ENCODE measurements at regions not wholly inside any gene's neighbourhood (a gene's known extent, or its start where the extent isn't known, plus 50 kb on each side); places are given as distances from the start of the nearest gene placed in this dataset.

GRCh38 chr1:81714636-81715035 is 86.1 kb upstream of the ADGRL2 start:
- Histone ChIP-seq H3K4me2 (ENCODE audit: low read depth, low read length) (no peak overlapping the region), H4K20me1 (ENCODE audit: insufficient read depth, low read length) (no peaks in the 10 kb centered on the region), H3K36me3 (replicated peaks in 1 of 2; ENCODE audit: control insufficient read depth in 1 of 2, insufficient read depth in 2 of 2, low read length in 2 of 2) (no peaks in the 10 kb centered on the region), H3K9me3 (ENCODE audit: low read length) (peaks cover 16% of the 10 kb centered on the region; the same call in 1 of the 2 replicates), H3K27ac (ENCODE audit: extremely low read length, insufficient read depth, low read length) (no peak overlapping the region), H3K27me3 (ENCODE audit: control insufficient read depth in 1 of 2, insufficient read depth in 2 of 2, low read length in 2 of 2) (no peaks in the 10 kb centered on the region; a peak in 1 of 5 replicates), H3K4me1 (ENCODE audit: insufficient read depth, low read length) (no peaks in the 10 kb centered on the region), H3K79me2 (ENCODE audit: insufficient read depth, low read length) (no peaks in the 10 kb centered on the region), H3K9ac (ENCODE audit: insufficient read depth, low read depth, low read length) (no peak overlapping the region), H2AFZ (ENCODE audit: low read length) (no peak overlapping the region), H3K4me3 (replicated peaks in 1 of 3; ENCODE audit: insufficient read depth in 1 of 3, low read depth in 2 of 3, low read length in 3 of 3) (no peak overlapping the region)
- intact Hi-C loops (cut with micrococcal nuclease; ENCODE audit: unreplicated experiment): no loop called here
- ChIA-PET CTCF (ENCODE audit: low intra/inter-chr PET ratio, low total read pairs) (no interaction called here), POLR2A (no interaction called here)
- TF ChIP-seq KDM4B (CRISPR knock-in tag; IDR thresholded peaks at IDR 0.05) (no peak), FOXA1 (IDR thresholded peaks at IDR 0.05) (no peak), FOXA1 (CRISPR knock-in tag; IDR thresholded peaks at IDR 0.05) (no peak), KLF15 (CRISPR knock-in tag; IDR thresholded peaks at IDR 0.05; ENCODE audit: borderline replicate concordance) (no peak), ZBTB46 (CRISPR knock-in tag; IDR thresholded peaks at IDR 0.05; ENCODE audit: borderline replicate concordance) (no peak), ZNF543 (CRISPR knock-in tag; IDR thresholded peaks at IDR 0.05) (no peak)
- DNase-seq (ENCODE audit: low spot score) (no peak), FAIRE-seq (no peak), ATAC-seq (no peak)
- BruUV-seq (replicated peaks): no TSS peak
- in situ Hi-C loops (cut with HindIII; ENCODE audit: extremely low pct_ligation_motif_present, low pct_unique_long_range_greater_than_20kb): no loop called here

GRCh38 chr1:81712425-81712824 is 88.3 kb upstream of the ADGRL2 start:
- no TSS peak for BruUV-seq (replicated peaks)
- Histone ChIP-seq H3K27me3 (ENCODE audit: control insufficient read depth in 1 of 2, insufficient read depth in 2 of 2, low read length in 2 of 2) (no peaks in the 10 kb centered on the region; a peak in 1 of 5 replicates), H2AFZ (ENCODE audit: low read length) (no peak overlapping the region), H4K20me1 (ENCODE audit: insufficient read depth, low read length) (no peaks in the 10 kb centered on the region), H3K4me3 (replicated peaks in 1 of 3; ENCODE audit: insufficient read depth in 1 of 3, low read depth in 2 of 3, low read length in 3 of 3) (no peak overlapping the region), H3K79me2 (ENCODE audit: insufficient read depth, low read length) (no peaks in the 10 kb centered on the region), H3K9ac (ENCODE audit: insufficient read depth, low read depth, low read length) (no peak overlapping the region), H3K4me2 (ENCODE audit: low read depth, low read length) (no peak overlapping the region), H3K36me3 (replicated peaks in 1 of 2; ENCODE audit: control insufficient read depth in 1 of 2, insufficient read depth in 2 of 2, low read length in 2 of 2) (no peaks in the 10 kb centered on the region), H3K27ac (ENCODE audit: extremely low read length, insufficient read depth, low read length) (no peak overlapping the region), H3K4me1 (ENCODE audit: insufficient read depth, low read length) (no peaks in the 10 kb centered on the region), H3K9me3 (ENCODE audit: low read length) (peaks cover 22% of the 10 kb centered on the region)
- in situ Hi-C loops (cut with HindIII; ENCODE audit: extremely low pct_ligation_motif_present, low pct_unique_long_range_greater_than_20kb): no loop called here
- no peak for DNase-seq (ENCODE audit: low spot score)
- no peak for FAIRE-seq
- intact Hi-C loops (cut with micrococcal nuclease; ENCODE audit: unreplicated experiment): no loop called here
- 12% methylated on average over 3 of the region's 3 CpGs for WGBS (ENCODE audit: low lambda C conversion rate)
- no peak for ATAC-seq
- CTCF ChIA-PET (ENCODE audit: low intra/inter-chr PET ratio, low total read pairs): no interaction called here
- POLR2A ChIA-PET: no interaction called here
- TF ChIP-seq ZNF777 (CRISPR knock-in tag; IDR thresholded peaks at IDR 0.05): no peak
- no peak for TF ChIP-seq SOX13 (IDR thresholded peaks at IDR 0.05)
- no peak for TF ChIP-seq SOX13 (CRISPR knock-in tag; conservative IDR thresholded peaks at IDR 0.05 in 1 of 2, IDR thresholded peaks at IDR 0.05 in 1 of 2)
- TF ChIP-seq SOX5 (CRISPR knock-in tag; IDR thresholded peaks at IDR 0.05; ENCODE audit: borderline replicate concordance): no peak
- no peak for TF ChIP-seq ARNT2 (CRISPR knock-in tag; IDR thresholded peaks at IDR 0.05; ENCODE audit: low read depth)
- TF ChIP-seq POLR2A (IDR thresholded peaks at IDR 0.05; ENCODE audit: insufficient read depth in 1 of 2, low read depth in 2 of 2, low read length in 2 of 2): no peak
- TF ChIP-seq TFDP1 (CRISPR knock-in tag; IDR thresholded peaks at IDR 0.05; ENCODE audit: borderline replicate concordance): no peak
- no peak for TF ChIP-seq GTF2F1 (IDR thresholded peaks at IDR 0.05; ENCODE audit: low read length)
- no peak for TF ChIP-seq STAT6 (CRISPR knock-in tag; IDR thresholded peaks at IDR 0.05; ENCODE audit: borderline replicate concordance)
- no peak for TF ChIP-seq ZNF432 (CRISPR knock-in tag; IDR thresholded peaks at IDR 0.05; ENCODE audit: borderline replicate concordance)
- TF ChIP-seq ZNF589 (CRISPR knock-in tag; conservative IDR thresholded peaks at IDR 0.05): no peak

Measured in HepG2 (cell line).